Trophoblast cell (in vitro differentiated cells and primary cell): ENCODE measurements at regions not wholly inside any gene's neighbourhood (a gene's known extent, or its start where the extent isn't known, plus 50 kb on each side); places are given as distances from the start of the nearest gene placed in this dataset.

Experiments
- DNase-seq, 2 donors: peaks; one replicate each; pipeline ENCODE4 v3.0.0-alpha.2; 2016
- H2AFZ ChIP-seq: 2 replicates; pipeline ENCODE4 v1.6.1; 2013; ENCODE audit warnings: low read length, moderate library complexity, mild to moderate bottlenecking; ENCODE audit not compliant: insufficient read depth, poor library complexity
- H2AK5ac ChIP-seq: 2 replicates; pipeline ENCODE4 v1.6.1; 2013; ENCODE audit warnings: mild to moderate bottlenecking, low read length
- H2BK120ac ChIP-seq: 2 replicates; pipeline ENCODE4 v1.6.1; 2013; ENCODE audit warnings: low read length, mild to moderate bottlenecking, moderate library complexity; ENCODE audit not compliant: insufficient read depth, poor library complexity
- H2BK12ac ChIP-seq: 2 replicates; pipeline ENCODE4 v1.6.1; 2013; ENCODE audit warnings: mild to moderate bottlenecking, low read length, moderate library complexity
- H2BK5ac ChIP-seq: 2 replicates; pipeline ENCODE4 v1.6.1; 2013; ENCODE audit warnings: low read length, low read depth, moderate library complexity, mild to moderate bottlenecking; ENCODE audit not compliant: poor library complexity
- H3K14ac ChIP-seq: 2 replicates; pipeline ENCODE4 v1.6.1; 2013; ENCODE audit warnings: mild to moderate bottlenecking, low read length
- H3K18ac ChIP-seq: 2 replicates; pipeline ENCODE4 v1.6.1; 2013; ENCODE audit warnings: mild to moderate bottlenecking, low read length
- H3K23ac ChIP-seq: 2 replicates; pipeline ENCODE4 v1.6.1; 2013; ENCODE audit warnings: low read length
- H3K27ac ChIP-seq: 2 replicates; pipeline ENCODE4 v1.5.1; 2013; ENCODE audit warnings: low read depth, mild to moderate bottlenecking, inconsistent platforms, low read length, moderate library complexity
- H3K27me3 ChIP-seq: 2 replicates; pipeline ENCODE4 v1.6.1; 2013; ENCODE audit warnings: inconsistent platforms, mild to moderate bottlenecking, low read length, moderate library complexity; ENCODE audit not compliant: insufficient read depth
- H3K36me3 ChIP-seq, 2 experiments: 1 replicate in 1 of 2; 2 replicates in 1 of 2; pipeline ENCODE4 v1.6.1; 2013; ENCODE audit warnings: low read length in 2 of 2, mild to moderate bottlenecking in 2 of 2, moderate library complexity in 1 of 2; ENCODE audit not compliant: insufficient read depth in 2 of 2, control insufficient read depth in 1 of 2
- H3K4ac ChIP-seq: 2 replicates; pipeline ENCODE4 v1.6.1; 2013; ENCODE audit warnings: low read depth, mild to moderate bottlenecking, low read length, moderate library complexity
- H3K4me1 ChIP-seq, 2 experiments: 1 replicate in 1 of 2; 2 replicates in 1 of 2; pipeline ENCODE4 v1.6.1; 2013; ENCODE audit warnings: low read length in 2 of 2, mild to moderate bottlenecking in 2 of 2, moderate library complexity in 1 of 2; ENCODE audit not compliant: insufficient read depth in 2 of 2, control insufficient read depth in 1 of 2
- H3K4me2 ChIP-seq: 2 replicates; pipeline ENCODE4 v1.6.1; 2013; ENCODE audit warnings: inconsistent platforms, mild to moderate bottlenecking, low read length, moderate library complexity
- H3K4me3 ChIP-seq: 2 replicates; pipeline ENCODE4 v1.5.1; 2013; ENCODE audit warnings: mild to moderate bottlenecking, low read depth, low read length, inconsistent platforms
- H3K79me1 ChIP-seq: one replicate; pipeline ENCODE4 v1.6.1; 2013; ENCODE audit warnings: low read length
- H3K79me2 ChIP-seq: 2 replicates; pipeline ENCODE4 v1.6.1; 2013; ENCODE audit warnings: low read length, mild to moderate bottlenecking; ENCODE audit not compliant: control insufficient read depth, insufficient read depth, poor library complexity
- H3K9ac ChIP-seq: 2 replicates; pipeline ENCODE4 v1.6.1; 2013; ENCODE audit warnings: mild to moderate bottlenecking, low read length
- H3K9me3 ChIP-seq: 2 replicates; pipeline ENCODE4 v1.6.1; 2013; ENCODE audit warnings: low read depth, mild to moderate bottlenecking, control low read depth, inconsistent platforms, low read length; ENCODE audit not compliant: insufficient read depth
- H4K12ac ChIP-seq: 2 replicates; pipeline ENCODE4 v1.6.1; 2013; ENCODE audit warnings: low read depth, mild to moderate bottlenecking, low read length, moderate library complexity
- H4K8ac ChIP-seq: 2 replicates; pipeline ENCODE4 v1.6.1; 2013; ENCODE audit warnings: low read depth, mild to moderate bottlenecking, low read length, moderate library complexity
- H4K91ac ChIP-seq: one replicate; pipeline ENCODE4 v1.6.1; 2013; ENCODE audit warnings: low read depth, mild to moderate bottlenecking, low read length, moderate library complexity
- WGBS: extraction: QIAGEN DNeasy Blood & Tissue Kit; methylation state at CpG from one replicate; pipeline ENCODE4 v1.1.7; 2013; ENCODE audit warnings: missing lambda C conversion rate; ENCODE audit not compliant: insufficient read length, insufficient coverage; ENCODE audit errors: extremely low coverage; 5-methylcytosine and 5-hydroxymethylcytosine counted together

DNA sequence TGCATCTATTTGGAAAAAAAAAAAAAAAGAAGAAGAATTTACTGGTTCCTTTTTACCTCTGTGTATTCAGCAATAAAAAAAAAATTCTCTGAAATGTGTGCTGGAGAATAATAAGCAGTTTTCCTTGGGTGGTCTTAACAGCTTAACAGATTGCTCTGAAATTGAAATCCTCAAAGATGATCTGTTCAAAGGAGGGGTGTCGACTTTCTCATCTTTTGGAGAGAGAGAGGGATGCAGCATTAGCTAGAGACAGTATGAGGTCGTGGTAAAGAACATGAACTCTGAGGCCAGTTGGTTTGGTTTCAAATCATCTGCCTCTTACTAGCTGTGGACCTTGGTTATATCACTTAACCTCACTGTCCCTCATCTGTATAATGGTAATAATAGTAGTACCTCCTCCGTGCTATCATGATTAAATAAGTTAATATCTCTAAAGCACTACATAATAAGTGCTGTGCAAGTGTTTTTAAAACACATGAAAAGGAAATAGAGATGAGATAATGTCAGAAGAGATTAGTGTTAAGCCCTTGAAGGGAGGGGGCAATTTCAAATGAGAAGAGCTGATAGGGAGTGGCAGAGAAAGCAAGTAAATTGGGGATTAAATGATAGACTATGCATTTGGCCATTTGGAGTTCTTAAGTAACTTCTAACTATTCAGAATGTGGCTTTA is 109.9 kb upstream of the LIMCH1 start:
- Histone ChIP-seq H3K14ac (no peak overlapping the region), H3K4ac (no peak overlapping the region), H2BK12ac (no peak overlapping the region), H3K9ac (no peak overlapping the region), H3K27ac (no peak overlapping the region), H2BK120ac (no peak overlapping the region), H3K9me3 (no peaks in the 10 kb centered on the region), H3K4me1 (no peaks in the 10 kb centered on the region), H2AK5ac (no peak overlapping the region), H4K12ac (no peak overlapping the region), H2AFZ (no peak overlapping the region), H3K4me2 (no peak overlapping the region), H3K36me3 (no peaks in the 10 kb centered on the region), H3K18ac (no peak overlapping the region), H4K91ac (no peak overlapping the region), H3K23ac (no peak overlapping the region), H3K27me3 (no peaks in the 10 kb centered on the region), H2BK5ac (no peak overlapping the region), H3K79me1 (peaks cover 5% of the 10 kb centered on the region), H4K8ac (no peak overlapping the region), H3K79me2 (no peaks in the 10 kb centered on the region), H3K4me3 (no peak overlapping the region)
- DNase-seq = no peak
- no CpG with 5 or more reads among the region's 3 CpGs for WGBS

- Histone ChIP-seq H3K4ac (no peak overlapping the region), H3K36me3 (no peaks in the 10 kb centered on the region), H3K27me3 (no peaks in the 10 kb centered on the region), H2BK12ac (no peak overlapping the region), H3K14ac (no peak overlapping the region), H3K27ac (no peak overlapping the region), H4K12ac (no peak overlapping the region), H3K4me3 (no peak overlapping the region), H3K9me3 (no peaks in the 10 kb centered on the region), H2AFZ (no peak overlapping the region), H3K79me2 (peaks cover 2% of the 10 kb centered on the region), H4K91ac (no peak overlapping the region), H4K8ac (no peak overlapping the region), H3K18ac (no peak overlapping the region), H3K79me1 (peaks cover 10% of the 10 kb centered on the region), H3K9ac (no peak overlapping the region), H2BK5ac (no peak overlapping the region), H3K4me1 (peaks cover 2 to 4% of the 10 kb centered on the region in 2 experiments), H3K4me2 (no peak overlapping the region), H3K23ac (no peak overlapping the region), H2AK5ac (no peak overlapping the region), H2BK120ac (no peak overlapping the region)
- no peak for DNase-seq
- WGBS = no CpG with 5 or more reads among the region's 8 CpGs
These were observed 109.2 kb upstream of the LIMCH1 start for GRCh38 chr4:41428601-41429279.

- Histone ChIP-seq H2BK5ac (no peak overlapping the region), H3K23ac (no peak overlapping the region), H3K9me3 (no peaks in the 10 kb centered on the region), H3K79me2 (peaks cover 2% of the 10 kb centered on the region), H2BK120ac (no peak overlapping the region), H2AFZ (no peak overlapping the region), H3K4me2 (no peak overlapping the region), H3K27ac (no peak overlapping the region), H2BK12ac (no peak overlapping the region), H3K27me3 (no peaks in the 10 kb centered on the region), H4K91ac (no peak overlapping the region), H3K4ac (no peak overlapping the region), H4K8ac (no peak overlapping the region), H4K12ac (no peak overlapping the region), H3K9ac (no peak overlapping the region), H3K4me3 (no peak overlapping the region), H3K14ac (no peak overlapping the region), H3K4me1 (peaks cover 6% of the 10 kb centered on the region in 2 experiments), H3K36me3 (no peaks in the 10 kb centered on the region), H3K18ac (no peak overlapping the region), H3K79me1 (peaks cover 15% of the 10 kb centered on the region), H2AK5ac (no peak overlapping the region)
- no peak for DNase-seq
- WGBS = no CpG with 5 or more reads among the region's 5 CpGs
These were observed 108.7 kb upstream of the LIMCH1 start for GRCh38 chr4:41429280-41429669.

- Histone ChIP-seq H2BK5ac (no peak overlapping the region), H3K27me3 (no peaks in the 10 kb centered on the region), H3K4ac (no peak overlapping the region), H3K4me3 (no peak overlapping the region), H4K12ac (no peak overlapping the region), H3K4me1 (peaks cover 6% of the 10 kb centered on the region in 2 experiments), H3K27ac (no peak overlapping the region), H3K9ac (no peak overlapping the region), H2AK5ac (no peak overlapping the region), H3K14ac (no peak overlapping the region), H3K9me3 (no peaks in the 10 kb centered on the region), H4K91ac (no peak overlapping the region), H3K79me2 (peaks cover 2% of the 10 kb centered on the region), H4K8ac (no peak overlapping the region), H3K4me2 (no peak overlapping the region), H3K36me3 (no peaks in the 10 kb centered on the region), H3K79me1 (peaks cover 15% of the 10 kb centered on the region), H3K18ac (no peak overlapping the region), H2BK120ac (no peak overlapping the region), H3K23ac (no peak overlapping the region), H2AFZ (no peak overlapping the region), H2BK12ac (no peak overlapping the region)
- WGBS = no CpG with 5 or more reads among the region's 1 CpG
- DNase-seq = no peak
These were observed 107.2 kb upstream of the LIMCH1 start for GRCh38 chr4:41430792-41431191.
